ENCODE measurements at regions not wholly inside any gene's neighbourhood (a gene's known extent, or its start where the extent isn't known, plus 50 kb on each side); places are given as distances from the start of the nearest gene placed in this dataset.

DNA sequence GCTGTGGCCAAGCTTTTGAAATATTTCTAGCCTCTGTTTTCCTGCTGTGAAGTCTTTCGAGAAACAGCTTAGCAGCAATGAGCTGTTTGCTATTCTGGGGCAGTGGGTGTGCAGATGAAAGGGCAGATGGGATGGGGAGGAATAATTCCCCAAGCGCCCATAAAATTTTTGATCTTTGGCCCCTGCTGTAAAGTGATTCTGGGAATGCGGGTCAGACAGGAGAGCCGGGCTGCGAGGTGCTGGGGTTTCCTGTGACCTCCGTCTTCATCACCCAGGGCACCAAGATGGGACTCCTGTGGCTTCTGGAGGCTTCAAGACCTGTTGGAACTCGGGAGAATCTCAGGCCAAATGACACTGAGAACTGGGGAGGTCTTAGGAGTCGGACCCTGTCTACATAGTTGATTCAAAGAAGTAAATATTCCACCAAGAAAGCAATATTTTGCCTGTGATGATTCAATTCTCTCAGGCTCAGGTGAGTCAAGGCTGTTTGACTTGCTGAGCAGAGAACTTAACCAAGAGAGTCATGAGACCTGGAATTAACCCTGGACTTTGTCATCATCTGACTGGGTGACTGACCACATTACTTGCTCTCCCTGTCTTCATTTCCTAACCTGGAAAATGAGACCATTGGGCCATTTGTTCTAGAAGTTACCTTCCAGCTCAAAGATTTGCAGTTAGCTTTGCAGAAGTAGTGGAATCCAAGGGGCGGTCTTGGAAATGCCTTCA is 86.4 kb downstream of the POLR2M start (continued):
- TF ChIP-seq ZNF416 (CRISPR knock-in tag; IDR thresholded peaks at IDR 0.05) = no peak

DNA sequence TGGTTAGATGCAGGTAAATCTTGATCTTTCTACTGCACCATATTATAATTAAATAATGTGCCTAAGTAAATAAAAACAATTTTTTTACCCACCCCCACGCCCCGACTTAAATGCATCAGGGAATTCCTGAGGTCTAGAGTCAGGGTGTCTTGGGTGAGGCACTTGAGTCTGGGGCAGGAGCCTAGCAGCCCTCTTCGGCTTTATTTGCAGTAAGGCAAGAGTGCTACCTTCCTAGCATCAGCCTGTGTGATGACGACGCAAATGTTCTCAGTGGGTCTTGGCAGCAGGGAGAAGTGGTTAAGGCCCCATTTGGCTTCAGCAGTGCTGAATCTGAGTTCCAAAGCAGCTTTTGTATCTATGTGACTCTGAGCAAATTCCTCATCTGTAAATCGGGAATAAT is 88.7 kb downstream of the POLR2M start:
- ATAC-seq (no peak), DNase-seq (ENCODE audit: low spot score) (no peak)
- Mint-ChIP-seq H3K36me3 (no peaks in the 10 kb centered on the region), H3K9me3 (no peaks in the 10 kb centered on the region), H3K27ac (no peak overlapping the region), H3K27me3 (ENCODE audit: low read depth) (no peaks in the 10 kb centered on the region; the same call in 1 of the 2 replicates), H3K4me1 (no peaks in the 10 kb centered on the region), H3K4me3 (no peak overlapping the region)
- ChIA-PET CTCF (interaction anchor here (1.5 kb wide), 1 partner anchor 282 kb away, joined by 3 read pairs; no protein-coding TSS in a partner anchor), POLR2A (no interaction called here)
- no peak for TF ChIP-seq JUN (CRISPR knock-in tag; IDR thresholded peaks at IDR 0.05)
- TF ChIP-seq MXD4 (CRISPR knock-in tag; IDR thresholded peaks at IDR 0.05; ENCODE audit: borderline replicate concordance) = no peak
- TF ChIP-seq RORB (CRISPR knock-in tag; IDR thresholded peaks at IDR 0.05) = no peak
- TF ChIP-seq SOX15 (CRISPR knock-in tag; IDR thresholded peaks at IDR 0.05) = no peak
- no peak for TF ChIP-seq SMAD3 (CRISPR knock-in tag; IDR thresholded peaks at IDR 0.05; ENCODE audit: borderline replicate concordance)
- no peak for TF ChIP-seq IRF2 (CRISPR knock-in tag; IDR thresholded peaks at IDR 0.05; ENCODE audit: borderline replicate concordance, low read depth)
- TF ChIP-seq, protein P1, sequence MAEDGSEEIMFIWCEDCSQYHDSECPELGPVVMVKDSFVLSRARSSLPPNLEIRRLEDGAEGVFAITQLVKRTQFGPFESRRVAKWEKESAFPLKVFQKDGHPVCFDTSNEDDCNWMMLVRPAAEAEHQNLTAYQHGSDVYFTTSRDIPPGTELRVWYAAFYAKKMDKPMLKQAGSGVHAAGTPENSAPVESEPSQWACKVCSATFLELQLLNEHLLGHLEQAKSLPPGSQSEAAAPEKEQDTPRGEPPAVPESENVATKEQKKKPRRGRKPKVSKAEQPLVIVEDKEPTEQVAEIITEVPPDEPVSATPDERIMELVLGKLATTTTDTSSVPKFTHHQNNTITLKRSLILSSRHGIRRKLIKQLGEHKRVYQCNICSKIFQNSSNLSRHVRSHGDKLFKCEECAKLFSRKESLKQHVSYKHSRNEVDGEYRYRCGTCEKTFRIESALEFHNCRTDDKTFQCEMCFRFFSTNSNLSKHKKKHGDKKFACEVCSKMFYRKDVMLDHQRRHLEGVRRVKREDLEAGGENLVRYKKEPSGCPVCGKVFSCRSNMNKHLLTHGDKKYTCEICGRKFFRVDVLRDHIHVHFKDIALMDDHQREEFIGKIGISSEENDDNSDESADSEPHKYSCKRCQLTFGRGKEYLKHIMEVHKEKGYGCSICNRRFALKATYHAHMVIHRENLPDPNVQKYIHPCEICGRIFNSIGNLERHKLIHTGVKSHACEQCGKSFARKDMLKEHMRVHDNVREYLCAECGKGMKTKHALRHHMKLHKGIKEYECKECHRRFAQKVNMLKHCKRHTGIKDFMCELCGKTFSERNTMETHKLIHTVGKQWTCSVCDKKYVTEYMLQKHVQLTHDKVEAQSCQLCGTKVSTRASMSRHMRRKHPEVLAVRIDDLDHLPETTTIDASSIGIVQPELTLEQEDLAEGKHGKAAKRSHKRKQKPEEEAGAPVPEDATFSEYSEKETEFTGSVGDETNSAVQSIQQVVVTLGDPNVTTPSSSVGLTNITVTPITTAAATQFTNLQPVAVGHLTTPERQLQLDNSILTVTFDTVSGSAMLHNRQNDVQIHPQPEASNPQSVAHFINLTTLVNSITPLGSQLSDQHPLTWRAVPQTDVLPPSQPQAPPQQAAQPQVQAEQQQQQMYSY (CRISPR knock-in tag; IDR thresholded peaks at IDR 0.05) = no peak
- TF ChIP-seq, protein P2, sequence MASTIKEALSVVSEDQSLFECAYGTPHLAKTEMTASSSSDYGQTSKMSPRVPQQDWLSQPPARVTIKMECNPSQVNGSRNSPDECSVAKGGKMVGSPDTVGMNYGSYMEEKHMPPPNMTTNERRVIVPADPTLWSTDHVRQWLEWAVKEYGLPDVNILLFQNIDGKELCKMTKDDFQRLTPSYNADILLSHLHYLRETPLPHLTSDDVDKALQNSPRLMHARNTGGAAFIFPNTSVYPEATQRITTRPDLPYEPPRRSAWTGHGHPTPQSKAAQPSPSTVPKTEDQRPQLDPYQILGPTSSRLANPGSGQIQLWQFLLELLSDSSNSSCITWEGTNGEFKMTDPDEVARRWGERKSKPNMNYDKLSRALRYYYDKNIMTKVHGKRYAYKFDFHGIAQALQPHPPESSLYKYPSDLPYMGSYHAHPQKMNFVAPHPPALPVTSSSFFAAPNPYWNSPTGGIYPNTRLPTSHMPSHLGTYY (CRISPR knock-in tag; IDR thresholded peaks at IDR 0.05) = no peak
- no peak for TF ChIP-seq TEAD4 (CRISPR knock-in tag; IDR thresholded peaks at IDR 0.05)
- no peak for TF ChIP-seq ZBTB21 (CRISPR knock-in tag; IDR thresholded peaks at IDR 0.05; ENCODE audit: borderline replicate concordance)
- TF ChIP-seq, protein P3, sequence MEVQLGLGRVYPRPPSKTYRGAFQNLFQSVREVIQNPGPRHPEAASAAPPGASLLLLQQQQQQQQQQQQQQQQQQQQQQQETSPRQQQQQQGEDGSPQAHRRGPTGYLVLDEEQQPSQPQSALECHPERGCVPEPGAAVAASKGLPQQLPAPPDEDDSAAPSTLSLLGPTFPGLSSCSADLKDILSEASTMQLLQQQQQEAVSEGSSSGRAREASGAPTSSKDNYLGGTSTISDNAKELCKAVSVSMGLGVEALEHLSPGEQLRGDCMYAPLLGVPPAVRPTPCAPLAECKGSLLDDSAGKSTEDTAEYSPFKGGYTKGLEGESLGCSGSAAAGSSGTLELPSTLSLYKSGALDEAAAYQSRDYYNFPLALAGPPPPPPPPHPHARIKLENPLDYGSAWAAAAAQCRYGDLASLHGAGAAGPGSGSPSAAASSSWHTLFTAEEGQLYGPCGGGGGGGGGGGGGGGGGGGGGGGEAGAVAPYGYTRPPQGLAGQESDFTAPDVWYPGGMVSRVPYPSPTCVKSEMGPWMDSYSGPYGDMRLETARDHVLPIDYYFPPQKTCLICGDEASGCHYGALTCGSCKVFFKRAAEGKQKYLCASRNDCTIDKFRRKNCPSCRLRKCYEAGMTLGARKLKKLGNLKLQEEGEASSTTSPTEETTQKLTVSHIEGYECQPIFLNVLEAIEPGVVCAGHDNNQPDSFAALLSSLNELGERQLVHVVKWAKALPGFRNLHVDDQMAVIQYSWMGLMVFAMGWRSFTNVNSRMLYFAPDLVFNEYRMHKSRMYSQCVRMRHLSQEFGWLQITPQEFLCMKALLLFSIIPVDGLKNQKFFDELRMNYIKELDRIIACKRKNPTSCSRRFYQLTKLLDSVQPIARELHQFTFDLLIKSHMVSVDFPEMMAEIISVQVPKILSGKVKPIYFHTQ (CRISPR knock-in tag; IDR thresholded peaks at IDR 0.05) = no peak
- no peak for TF ChIP-seq ZNF232 (CRISPR knock-in tag; IDR thresholded peaks at IDR 0.05)
- TF ChIP-seq, protein P4, sequence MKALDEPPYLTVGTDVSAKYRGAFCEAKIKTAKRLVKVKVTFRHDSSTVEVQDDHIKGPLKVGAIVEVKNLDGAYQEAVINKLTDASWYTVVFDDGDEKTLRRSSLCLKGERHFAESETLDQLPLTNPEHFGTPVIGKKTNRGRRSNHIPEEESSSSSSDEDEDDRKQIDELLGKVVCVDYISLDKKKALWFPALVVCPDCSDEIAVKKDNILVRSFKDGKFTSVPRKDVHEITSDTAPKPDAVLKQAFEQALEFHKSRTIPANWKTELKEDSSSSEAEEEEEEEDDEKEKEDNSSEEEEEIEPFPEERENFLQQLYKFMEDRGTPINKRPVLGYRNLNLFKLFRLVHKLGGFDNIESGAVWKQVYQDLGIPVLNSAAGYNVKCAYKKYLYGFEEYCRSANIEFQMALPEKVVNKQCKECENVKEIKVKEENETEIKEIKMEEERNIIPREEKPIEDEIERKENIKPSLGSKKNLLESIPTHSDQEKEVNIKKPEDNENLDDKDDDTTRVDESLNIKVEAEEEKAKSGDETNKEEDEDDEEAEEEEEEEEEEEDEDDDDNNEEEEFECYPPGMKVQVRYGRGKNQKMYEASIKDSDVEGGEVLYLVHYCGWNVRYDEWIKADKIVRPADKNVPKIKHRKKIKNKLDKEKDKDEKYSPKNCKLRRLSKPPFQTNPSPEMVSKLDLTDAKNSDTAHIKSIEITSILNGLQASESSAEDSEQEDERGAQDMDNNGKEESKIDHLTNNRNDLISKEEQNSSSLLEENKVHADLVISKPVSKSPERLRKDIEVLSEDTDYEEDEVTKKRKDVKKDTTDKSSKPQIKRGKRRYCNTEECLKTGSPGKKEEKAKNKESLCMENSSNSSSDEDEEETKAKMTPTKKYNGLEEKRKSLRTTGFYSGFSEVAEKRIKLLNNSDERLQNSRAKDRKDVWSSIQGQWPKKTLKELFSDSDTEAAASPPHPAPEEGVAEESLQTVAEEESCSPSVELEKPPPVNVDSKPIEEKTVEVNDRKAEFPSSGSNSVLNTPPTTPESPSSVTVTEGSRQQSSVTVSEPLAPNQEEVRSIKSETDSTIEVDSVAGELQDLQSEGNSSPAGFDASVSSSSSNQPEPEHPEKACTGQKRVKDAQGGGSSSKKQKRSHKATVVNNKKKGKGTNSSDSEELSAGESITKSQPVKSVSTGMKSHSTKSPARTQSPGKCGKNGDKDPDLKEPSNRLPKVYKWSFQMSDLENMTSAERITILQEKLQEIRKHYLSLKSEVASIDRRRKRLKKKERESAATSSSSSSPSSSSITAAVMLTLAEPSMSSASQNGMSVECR (CRISPR knock-in tag; IDR thresholded peaks at IDR 0.05; ENCODE audit: borderline replicate concordance) = no peak

Data from WTC11 (cell line).